ENCODE measurements at regions not wholly inside any gene's neighbourhood (a gene's known extent, or its start where the extent isn't known, plus 50 kb on each side); places are given as distances from the start of the nearest gene placed in this dataset.

DNA sequence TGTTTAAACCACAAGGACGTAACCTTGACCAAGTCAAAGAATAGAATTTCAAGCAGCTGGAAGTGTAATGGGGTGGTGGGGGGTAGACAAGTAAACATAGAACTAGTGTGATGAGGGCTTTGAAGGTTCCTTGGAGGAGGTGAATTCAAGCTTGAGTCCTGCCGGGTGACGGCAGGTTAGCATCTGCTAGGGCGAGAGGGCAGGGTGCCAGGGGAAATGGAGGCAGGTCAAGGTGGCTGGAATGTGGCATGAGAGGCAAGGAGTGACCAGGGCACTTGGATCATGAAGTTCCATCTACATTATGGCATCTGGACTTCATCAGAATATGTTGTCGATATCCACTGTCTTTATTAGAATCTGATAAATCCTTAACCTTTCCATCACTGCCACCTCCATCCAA, 207.5 kb upstream of the SLC35B3 start (continued):
- TF ChIP-seq, protein P1, sequence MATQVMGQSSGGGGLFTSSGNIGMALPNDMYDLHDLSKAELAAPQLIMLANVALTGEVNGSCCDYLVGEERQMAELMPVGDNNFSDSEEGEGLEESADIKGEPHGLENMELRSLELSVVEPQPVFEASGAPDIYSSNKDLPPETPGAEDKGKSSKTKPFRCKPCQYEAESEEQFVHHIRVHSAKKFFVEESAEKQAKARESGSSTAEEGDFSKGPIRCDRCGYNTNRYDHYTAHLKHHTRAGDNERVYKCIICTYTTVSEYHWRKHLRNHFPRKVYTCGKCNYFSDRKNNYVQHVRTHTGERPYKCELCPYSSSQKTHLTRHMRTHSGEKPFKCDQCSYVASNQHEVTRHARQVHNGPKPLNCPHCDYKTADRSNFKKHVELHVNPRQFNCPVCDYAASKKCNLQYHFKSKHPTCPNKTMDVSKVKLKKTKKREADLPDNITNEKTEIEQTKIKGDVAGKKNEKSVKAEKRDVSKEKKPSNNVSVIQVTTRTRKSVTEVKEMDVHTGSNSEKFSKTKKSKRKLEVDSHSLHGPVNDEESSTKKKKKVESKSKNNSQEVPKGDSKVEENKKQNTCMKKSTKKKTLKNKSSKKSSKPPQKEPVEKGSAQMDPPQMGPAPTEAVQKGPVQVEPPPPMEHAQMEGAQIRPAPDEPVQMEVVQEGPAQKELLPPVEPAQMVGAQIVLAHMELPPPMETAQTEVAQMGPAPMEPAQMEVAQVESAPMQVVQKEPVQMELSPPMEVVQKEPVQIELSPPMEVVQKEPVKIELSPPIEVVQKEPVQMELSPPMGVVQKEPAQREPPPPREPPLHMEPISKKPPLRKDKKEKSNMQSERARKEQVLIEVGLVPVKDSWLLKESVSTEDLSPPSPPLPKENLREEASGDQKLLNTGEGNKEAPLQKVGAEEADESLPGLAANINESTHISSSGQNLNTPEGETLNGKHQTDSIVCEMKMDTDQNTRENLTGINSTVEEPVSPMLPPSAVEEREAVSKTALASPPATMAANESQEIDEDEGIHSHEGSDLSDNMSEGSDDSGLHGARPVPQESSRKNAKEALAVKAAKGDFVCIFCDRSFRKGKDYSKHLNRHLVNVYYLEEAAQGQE (IDR thresholded peaks at IDR 0.05; ENCODE audit: low read depth), result no peak
- TF ChIP-seq RAD21 (IDR thresholded peaks at IDR 0.05; ENCODE audit: low read depth) (no peak), EZH2phosphoT487 (IDR thresholded peaks at IDR 0.05; ENCODE audit: borderline replicate concordance) (no peak), POLR2AphosphoS5 (IDR thresholded peaks at IDR 0.05; ENCODE audit: low read depth, low read length) (no peak)

DNA sequence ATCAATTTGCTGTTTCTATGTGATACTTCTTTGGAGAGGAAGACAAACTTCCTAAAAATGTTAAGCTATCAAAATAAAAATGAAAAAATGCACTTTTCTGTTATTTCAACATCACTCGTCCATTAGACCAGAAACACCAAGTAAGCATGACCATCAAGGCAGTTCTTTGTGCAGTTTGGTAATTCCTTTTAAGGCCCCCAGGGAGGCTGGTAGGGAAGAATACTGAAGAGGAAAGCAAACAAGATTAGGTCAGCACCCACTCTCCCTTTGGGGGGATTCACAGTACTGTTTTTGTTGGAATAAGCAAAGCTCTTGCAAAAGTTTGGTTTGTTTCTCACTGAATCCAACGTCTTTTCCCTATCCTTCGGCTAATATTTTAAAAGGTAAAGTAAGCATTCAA, 206.8 kb upstream of the SLC35B3 start:
- Histone ChIP-seq H3K27ac (ENCODE audit: low read depth, low read length) (no peak overlapping the region), H3K4me3 (replicated peaks in 1 of 2; ENCODE audit: low read depth in 1 of 2, low read length in 2 of 2) (no peak overlapping the region), H3K4me2 (ENCODE audit: low read length) (no peak overlapping the region), H3K36me3 (ENCODE audit: control insufficient read depth in 1 of 2, insufficient read depth in 2 of 2, low read length in 2 of 2) (no peaks in the 10 kb centered on the region), H3K27me3 (ENCODE audit: insufficient read depth, low read length) (no peaks in the 10 kb centered on the region), H4K20me1 (ENCODE audit: insufficient read depth) (no peaks in the 10 kb centered on the region), H3K79me2 (ENCODE audit: insufficient read depth, low read length) (no peaks in the 10 kb centered on the region), H3K9me2 (ENCODE audit: insufficient read depth) (no peaks in the 10 kb centered on the region), H3K4me1 (ENCODE audit: control insufficient read depth in 1 of 2, insufficient read depth in 2 of 2, low read length in 2 of 2) (no peaks in the 10 kb centered on the region), H3K9me3 (ENCODE audit: control insufficient read depth in 1 of 2, insufficient read depth in 1 of 2, low read depth in 1 of 2, low read length in 2 of 2) (no peaks in the 10 kb centered on the region), H2AFZ (ENCODE audit: low read depth, low read length, poor library complexity, severe bottlenecking) (no peak overlapping the region), H3K9ac (ENCODE audit: low read length) (no peak overlapping the region)
- no peak for DNase-seq (ENCODE audit: low read depth, low spot score)
- CTCF ChIA-PET, result no interaction called here
- POLR2A ChIA-PET, result no interaction called here
- intact Hi-C loops (cut with micrococcal nuclease), result no loop called here
- no TSS peak for BruUV-seq (replicated peaks)
- RAD21 ChIA-PET (ENCODE audit: low non-redundant PET in 1 of 2, low total read pairs in 2 of 2, uncharacterized antibody in 2 of 2, unreplicated experiment in 2 of 2), result no interaction called here
- TF ChIP-seq JUND (IDR thresholded peaks at IDR 0.05) (no peak), FOSL1 (IDR thresholded peaks at IDR 0.05; ENCODE audit: low read depth) (no peak), RAD21 (IDR thresholded peaks at IDR 0.05; ENCODE audit: low read depth) (no peak), EZH2 (IDR thresholded peaks at IDR 0.05) (no peak), SIN3A (IDR thresholded peaks at IDR 0.05; ENCODE audit: low read depth) (no peak), CBX3 (IDR thresholded peaks at IDR 0.05; ENCODE audit: low read depth) (no peak), EZH2phosphoT487 (IDR thresholded peaks at IDR 0.05; ENCODE audit: borderline replicate concordance) (no peak)
- TF ChIP-seq, protein P2, sequence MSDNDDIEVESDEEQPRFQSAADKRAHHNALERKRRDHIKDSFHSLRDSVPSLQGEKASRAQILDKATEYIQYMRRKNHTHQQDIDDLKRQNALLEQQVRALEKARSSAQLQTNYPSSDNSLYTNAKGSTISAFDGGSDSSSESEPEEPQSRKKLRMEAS (IDR thresholded peaks at IDR 0.05), result no peak
- TF ChIP-seq, protein P3, sequence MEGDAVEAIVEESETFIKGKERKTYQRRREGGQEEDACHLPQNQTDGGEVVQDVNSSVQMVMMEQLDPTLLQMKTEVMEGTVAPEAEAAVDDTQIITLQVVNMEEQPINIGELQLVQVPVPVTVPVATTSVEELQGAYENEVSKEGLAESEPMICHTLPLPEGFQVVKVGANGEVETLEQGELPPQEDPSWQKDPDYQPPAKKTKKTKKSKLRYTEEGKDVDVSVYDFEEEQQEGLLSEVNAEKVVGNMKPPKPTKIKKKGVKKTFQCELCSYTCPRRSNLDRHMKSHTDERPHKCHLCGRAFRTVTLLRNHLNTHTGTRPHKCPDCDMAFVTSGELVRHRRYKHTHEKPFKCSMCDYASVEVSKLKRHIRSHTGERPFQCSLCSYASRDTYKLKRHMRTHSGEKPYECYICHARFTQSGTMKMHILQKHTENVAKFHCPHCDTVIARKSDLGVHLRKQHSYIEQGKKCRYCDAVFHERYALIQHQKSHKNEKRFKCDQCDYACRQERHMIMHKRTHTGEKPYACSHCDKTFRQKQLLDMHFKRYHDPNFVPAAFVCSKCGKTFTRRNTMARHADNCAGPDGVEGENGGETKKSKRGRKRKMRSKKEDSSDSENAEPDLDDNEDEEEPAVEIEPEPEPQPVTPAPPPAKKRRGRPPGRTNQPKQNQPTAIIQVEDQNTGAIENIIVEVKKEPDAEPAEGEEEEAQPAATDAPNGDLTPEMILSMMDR (IDR thresholded peaks at IDR 0.05 in 2 of 3, conservative IDR thresholded peaks at IDR 0.05 in 1 of 3; ENCODE audit: borderline replicate concordance in 1 of 3, insufficient read depth in 1 of 3, low read depth in 2 of 3, low read length in 2 of 3), result no peak
- ATAC-seq, result no peak
